ENCODE measurements at regions not wholly inside any gene's neighbourhood (a gene's known extent, or its start where the extent isn't known, plus 50 kb on each side); places are given as distances from the start of the nearest gene placed in this dataset.

- TF ChIP-seq CTCF (IDR thresholded peaks at IDR 0.05) = no peak
- TF ChIP-seq ZFX (IDR thresholded peaks at IDR 0.05; ENCODE audit: borderline replicate concordance) = no peak
- no peak overlapping the region for H3K27ac ChIP-seq
Observed at GRCh38 chr3:163745204-163745603, 1333.1 kb downstream of the SI start.

- TF ChIP-seq ZFX (IDR thresholded peaks at IDR 0.05; ENCODE audit: borderline replicate concordance) (no peak), CTCF (IDR thresholded peaks at IDR 0.05) (no peak)
- no peak overlapping the region for H3K27ac ChIP-seq
Observed at GRCh38 chr3:163735394-163735793, 1342.9 kb downstream of the SI start.

GRCh38 chr3:163730684-163731083, 1347.6 kb downstream of the SI start:
- no peak overlapping the region for H3K27ac ChIP-seq
- no peak for TF ChIP-seq CTCF (IDR thresholded peaks at IDR 0.05)
- no peak for TF ChIP-seq ZFX (IDR thresholded peaks at IDR 0.05; ENCODE audit: borderline replicate concordance)

- no peak for TF ChIP-seq ZFX (IDR thresholded peaks at IDR 0.05; ENCODE audit: borderline replicate concordance)
- no peak for TF ChIP-seq CTCF (IDR thresholded peaks at IDR 0.05)
- no peak overlapping the region for H3K27ac ChIP-seq
Observed at GRCh38 chr3:163726125-163726524, 1352.2 kb downstream of the SI start.

GRCh38 chr3:163722405-163722804, 1355.9 kb downstream of the SI start:
- H3K27ac ChIP-seq = no peak overlapping the region
- no peak for TF ChIP-seq ZFX (IDR thresholded peaks at IDR 0.05; ENCODE audit: borderline replicate concordance)
- no peak for TF ChIP-seq CTCF (IDR thresholded peaks at IDR 0.05)

GRCh38 chr3:163721596-163721995, 1356.7 kb downstream of the SI start:
- no peak overlapping the region for H3K27ac ChIP-seq
- TF ChIP-seq CTCF (IDR thresholded peaks at IDR 0.05) = no peak
- no peak for TF ChIP-seq ZFX (IDR thresholded peaks at IDR 0.05; ENCODE audit: borderline replicate concordance)

- H3K27ac ChIP-seq = no peak overlapping the region
- no peak for TF ChIP-seq ZFX (IDR thresholded peaks at IDR 0.05; ENCODE audit: borderline replicate concordance)
- TF ChIP-seq CTCF (IDR thresholded peaks at IDR 0.05) = no peak
Observed at GRCh38 chr3:163717377-163717776, 1360.9 kb downstream of the SI start.
